ENCODE measurements at regions not wholly inside any gene's neighbourhood (a gene's known extent, or its start where the extent isn't known, plus 50 kb on each side); places are given as distances from the start of the nearest gene placed in this dataset.

GRCh38 chr18:25875551-25876240, 214.7 kb downstream of the SS18 start:
- no peaks in the 10 kb centered on the region for H3K79me2 ChIP-seq (ENCODE audit: control insufficient read depth, insufficient read depth, low read length)
- no peak overlapping the region for H3K9ac ChIP-seq (ENCODE audit: control insufficient read depth, extremely low read depth, insufficient read depth, low read length)
- H3K4me2 ChIP-seq (ENCODE audit: control insufficient read depth, extremely low read depth, insufficient read depth, low read depth, low read length), result no peak overlapping the region
- no peaks in the 10 kb centered on the region for H4K20me1 ChIP-seq (ENCODE audit: control insufficient read depth, extremely low read depth, insufficient read depth, low read length)
- no peak overlapping the region for H3K4me3 ChIP-seq (ENCODE audit: control insufficient read depth in 2 of 3, extremely low read depth in 1 of 3, insufficient read depth in 2 of 3, low read depth in 1 of 3, low read length in 3 of 3)
- no peaks in the 10 kb centered on the region for H3K36me3 ChIP-seq (ENCODE audit: control insufficient read depth in 2 of 2, extremely low read depth in 1 of 2, insufficient read depth in 2 of 2, low read length in 2 of 2)
- no peaks in the 10 kb centered on the region for H3K27me3 ChIP-seq (ENCODE audit: control insufficient read depth, extremely low read depth, insufficient read depth, low read length)
- H3K9me1 ChIP-seq (ENCODE audit: control insufficient read depth, extremely low read depth, insufficient read depth, low read length), result no peaks in the 10 kb centered on the region
- FAIRE-seq, result no peak
- no peaks in the 10 kb centered on the region for H3K4me1 ChIP-seq (ENCODE audit: control insufficient read depth, extremely low read depth, insufficient read depth, low read length)
- H3K9me3 ChIP-seq (ENCODE audit: control insufficient read depth, low read depth, low read length), result no peaks in the 10 kb centered on the region
- no peak for DNase-seq (ENCODE audit: low read depth, low spot score)
- H3K27ac ChIP-seq (ENCODE audit: control insufficient read depth, insufficient read depth, low read length), result no peak overlapping the region
- TF ChIP-seq CTCF (optimal IDR thresholded peaks at IDR 0.05 in 1 of 3, IDR thresholded peaks at IDR 0.05 in 1 of 3, conservative IDR thresholded peaks at IDR 0.05 in 1 of 3; ENCODE audit: extremely low read depth in 1 of 3, insufficient read depth in 2 of 3, low read length in 3 of 3), result no peak
- no peak for TF ChIP-seq EZH2 (IDR thresholded peaks at IDR 0.05; ENCODE audit: low read length)
- H2AFZ ChIP-seq (ENCODE audit: control insufficient read depth, low read length), result no peak overlapping the region
- dilution Hi-C loops (cut with MboI; ENCODE audit: extremely low pct_ligation_motif_present, low sequenced_read_pairs), result no loop called here

GRCh38 chr18:25873833-25874232, 216.6 kb downstream of the SS18 start:
- H3K4me1 ChIP-seq (ENCODE audit: control insufficient read depth, extremely low read depth, insufficient read depth, low read length), result no peaks in the 10 kb centered on the region
- no peak for FAIRE-seq
- H2AFZ ChIP-seq (ENCODE audit: control insufficient read depth, low read length), result no peak overlapping the region
- H3K27me3 ChIP-seq (ENCODE audit: control insufficient read depth, extremely low read depth, insufficient read depth, low read length), result no peaks in the 10 kb centered on the region
- no peak overlapping the region for H3K27ac ChIP-seq (ENCODE audit: control insufficient read depth, insufficient read depth, low read length)
- no peak overlapping the region for H3K4me2 ChIP-seq (ENCODE audit: control insufficient read depth, extremely low read depth, insufficient read depth, low read depth, low read length)
- H3K79me2 ChIP-seq (ENCODE audit: control insufficient read depth, insufficient read depth, low read length), result no peaks in the 10 kb centered on the region
- no peaks in the 10 kb centered on the region for H3K9me1 ChIP-seq (ENCODE audit: control insufficient read depth, extremely low read depth, insufficient read depth, low read length)
- no peaks in the 10 kb centered on the region for H3K9me3 ChIP-seq (ENCODE audit: control insufficient read depth, low read depth, low read length)
- no peaks in the 10 kb centered on the region for H3K36me3 ChIP-seq (ENCODE audit: control insufficient read depth in 2 of 2, extremely low read depth in 1 of 2, insufficient read depth in 2 of 2, low read length in 2 of 2)
- no peak for TF ChIP-seq CTCF (optimal IDR thresholded peaks at IDR 0.05 in 1 of 3, IDR thresholded peaks at IDR 0.05 in 1 of 3, conservative IDR thresholded peaks at IDR 0.05 in 1 of 3; ENCODE audit: extremely low read depth in 1 of 3, insufficient read depth in 2 of 3, low read length in 3 of 3)
- TF ChIP-seq EZH2 (IDR thresholded peaks at IDR 0.05; ENCODE audit: low read length), result no peak
- no peak overlapping the region for H3K9ac ChIP-seq (ENCODE audit: control insufficient read depth, extremely low read depth, insufficient read depth, low read length)
- dilution Hi-C loops (cut with MboI; ENCODE audit: extremely low pct_ligation_motif_present, low sequenced_read_pairs), result no loop called here
- H4K20me1 ChIP-seq (ENCODE audit: control insufficient read depth, extremely low read depth, insufficient read depth, low read length), result no peaks in the 10 kb centered on the region
- H3K4me3 ChIP-seq (ENCODE audit: control insufficient read depth in 2 of 3, extremely low read depth in 1 of 3, insufficient read depth in 2 of 3, low read depth in 1 of 3, low read length in 3 of 3), result no peak overlapping the region
- DNase-seq (ENCODE audit: low read depth, low spot score), result no peak

Measured in keratinocyte (primary cell).